HUES48 (cell line): ENCODE measurements at regions not wholly inside any gene's neighbourhood (a gene's known extent, or its start where the extent isn't known, plus 50 kb on each side); places are given as distances from the start of the nearest gene placed in this dataset.

Experiments
- H3K27ac ChIP-seq: one replicate; pipeline ENCODE4 v1.7.0; 2013; ENCODE audit warnings: low read depth, low read length, inconsistent platforms
- H3K27me3 ChIP-seq: 2 replicates; pipeline ENCODE4 v1.6.1; 2013; ENCODE audit warnings: mild to moderate bottlenecking, low read length; ENCODE audit not compliant: control insufficient read depth, insufficient read depth
- H3K36me3 ChIP-seq: 2 replicates; pipeline ENCODE4 v1.6.1; 2013; ENCODE audit warnings: low read length; ENCODE audit not compliant: control insufficient read depth, insufficient read depth
- H3K4me1 ChIP-seq: 2 replicates; pipeline ENCODE4 v1.6.1; 2013; ENCODE audit warnings: mild to moderate bottlenecking, low read length; ENCODE audit not compliant: control insufficient read depth, insufficient read depth
- H3K4me3 ChIP-seq: 2 replicates; pipeline ENCODE4 v1.5.1; 2013; ENCODE audit warnings: mild to moderate bottlenecking, low read depth, low read length
- H3K9ac ChIP-seq: 2 replicates; pipeline ENCODE4 v1.6.1; 2013; ENCODE audit warnings: mild to moderate bottlenecking, low read depth, low read length, moderate library complexity
- H3K9me3 ChIP-seq: 2 replicates; pipeline ENCODE4 v1.6.1; 2013; ENCODE audit warnings: low read length; ENCODE audit not compliant: control insufficient read depth, insufficient read depth

- Histone ChIP-seq H3K9me3 (no peaks in the 10 kb centered on the region), H3K27ac (no peak overlapping the region), H3K36me3 (no peaks in the 10 kb centered on the region), H3K9ac (no peak overlapping the region), H3K4me1 (no peaks in the 10 kb centered on the region), H3K4me3 (no peak overlapping the region), H3K27me3 (no peaks in the 10 kb centered on the region)
These were observed 807.5 kb upstream of the SLC10A2 start for GRCh38 chr13:103873725-103874124.

GRCh38 chr13:103866048-103866447 is 799.8 kb upstream of the SLC10A2 start:
- H3K4me1 ChIP-seq: peaks cover 5% of the 10 kb centered on the region
- H3K9me3 ChIP-seq: no peaks in the 10 kb centered on the region
- H3K27ac ChIP-seq: no peak overlapping the region
- H3K27me3 ChIP-seq: no peaks in the 10 kb centered on the region
- H3K4me3 ChIP-seq: no peak overlapping the region
- no peaks in the 10 kb centered on the region for H3K36me3 ChIP-seq
- no peak overlapping the region for H3K9ac ChIP-seq

DNA sequence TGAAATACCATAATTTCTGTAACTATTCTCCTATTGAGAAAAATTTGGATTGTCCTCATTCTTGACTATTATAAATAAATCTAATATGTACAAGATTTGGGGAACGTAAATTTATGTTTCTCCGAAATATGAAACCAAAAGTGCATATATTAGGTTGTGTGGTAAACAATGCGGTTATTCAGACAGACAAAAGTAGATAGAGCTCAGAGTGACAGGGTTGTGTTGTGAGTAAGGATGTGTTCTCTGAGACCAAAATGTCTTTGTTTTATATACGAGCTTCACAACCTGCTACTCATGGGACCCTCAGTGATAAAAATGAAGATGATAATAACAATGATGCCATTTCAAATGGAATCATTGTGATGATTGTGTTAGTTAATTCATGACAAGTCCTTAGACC is 796.3 kb upstream of the SLC10A2 start:
- Histone ChIP-seq H3K9me3 (no peaks in the 10 kb centered on the region), H3K27ac (no peak overlapping the region), H3K36me3 (no peaks in the 10 kb centered on the region), H3K9ac (no peak overlapping the region), H3K27me3 (no peaks in the 10 kb centered on the region), H3K4me3 (no peak overlapping the region), H3K4me1 (peaks cover 5% of the 10 kb centered on the region)

GRCh38 chr13:103859952-103860351 is 793.7 kb upstream of the SLC10A2 start:
- no peaks in the 10 kb centered on the region for H3K4me1 ChIP-seq
- H3K9ac ChIP-seq: no peak overlapping the region
- H3K27me3 ChIP-seq: no peaks in the 10 kb centered on the region
- no peak overlapping the region for H3K27ac ChIP-seq
- H3K4me3 ChIP-seq: no peak overlapping the region
- no peaks in the 10 kb centered on the region for H3K9me3 ChIP-seq
- no peaks in the 10 kb centered on the region for H3K36me3 ChIP-seq

- Histone ChIP-seq H3K4me3 (no peak overlapping the region), H3K27me3 (no peaks in the 10 kb centered on the region), H3K9me3 (no peaks in the 10 kb centered on the region), H3K9ac (no peak overlapping the region), H3K36me3 (no peaks in the 10 kb centered on the region), H3K4me1 (no peaks in the 10 kb centered on the region), H3K27ac (no peak overlapping the region)
These were observed 785.8 kb upstream of the SLC10A2 start for GRCh38 chr13:103852036-103852435.

GRCh38 chr13:103844471-103844870 is 778.3 kb upstream of the SLC10A2 start:
- Histone ChIP-seq H3K4me1 (no peaks in the 10 kb centered on the region), H3K9ac (no peak overlapping the region), H3K9me3 (no peaks in the 10 kb centered on the region), H3K27me3 (no peaks in the 10 kb centered on the region), H3K27ac (no peak overlapping the region), H3K36me3 (no peaks in the 10 kb centered on the region), H3K4me3 (no peak overlapping the region)

DNA sequence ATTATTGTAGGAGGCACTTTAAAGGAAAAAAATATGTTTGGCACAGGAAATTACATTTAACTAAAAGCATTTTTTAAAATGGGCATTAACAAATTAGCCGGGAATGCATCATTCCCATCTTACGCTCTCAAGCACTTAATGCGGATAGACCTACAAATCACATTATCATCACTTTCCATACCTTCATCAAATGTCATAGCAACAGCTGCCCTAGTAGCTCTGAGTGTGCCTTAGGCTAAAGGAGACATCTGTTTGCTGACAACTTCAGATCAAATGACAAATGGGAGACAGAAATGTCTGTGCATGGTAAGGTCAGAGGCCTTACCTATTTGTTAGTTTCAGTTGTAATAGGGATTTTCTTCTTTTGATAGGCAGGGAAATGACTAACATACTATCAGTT is 773.2 kb upstream of the SLC10A2 start:
- Histone ChIP-seq H3K27ac (no peak overlapping the region), H3K9me3 (no peaks in the 10 kb centered on the region), H3K9ac (no peak overlapping the region), H3K27me3 (no peaks in the 10 kb centered on the region), H3K4me1 (no peaks in the 10 kb centered on the region), H3K4me3 (no peak overlapping the region), H3K36me3 (no peaks in the 10 kb centered on the region)

DNA sequence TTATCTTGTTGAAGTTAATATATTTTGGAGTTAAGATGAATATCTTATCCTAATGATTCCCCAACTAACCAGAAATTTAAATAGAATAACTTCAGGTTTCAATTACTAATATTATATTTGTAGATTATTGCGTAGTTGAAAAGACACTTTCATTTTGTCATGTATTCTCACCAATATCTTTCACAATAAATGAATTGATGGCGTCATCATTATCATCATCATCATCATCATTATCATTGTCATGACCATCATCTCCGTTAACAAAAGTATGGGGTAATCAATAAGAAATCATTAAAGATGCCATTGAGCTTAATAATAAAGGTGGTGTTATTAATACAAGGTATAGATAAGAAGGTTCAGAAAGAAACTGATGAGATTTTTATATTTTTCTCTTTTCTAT is 768.8 kb upstream of the SLC10A2 start:
- H3K36me3 ChIP-seq: no peaks in the 10 kb centered on the region
- H3K27me3 ChIP-seq: no peaks in the 10 kb centered on the region
- H3K9ac ChIP-seq: no peak overlapping the region
- peaks cover 20% of the 10 kb centered on the region for H3K9me3 ChIP-seq
- no peaks in the 10 kb centered on the region for H3K4me1 ChIP-seq
- no peak overlapping the region for H3K4me3 ChIP-seq
- H3K27ac ChIP-seq: no peak overlapping the region

DNA sequence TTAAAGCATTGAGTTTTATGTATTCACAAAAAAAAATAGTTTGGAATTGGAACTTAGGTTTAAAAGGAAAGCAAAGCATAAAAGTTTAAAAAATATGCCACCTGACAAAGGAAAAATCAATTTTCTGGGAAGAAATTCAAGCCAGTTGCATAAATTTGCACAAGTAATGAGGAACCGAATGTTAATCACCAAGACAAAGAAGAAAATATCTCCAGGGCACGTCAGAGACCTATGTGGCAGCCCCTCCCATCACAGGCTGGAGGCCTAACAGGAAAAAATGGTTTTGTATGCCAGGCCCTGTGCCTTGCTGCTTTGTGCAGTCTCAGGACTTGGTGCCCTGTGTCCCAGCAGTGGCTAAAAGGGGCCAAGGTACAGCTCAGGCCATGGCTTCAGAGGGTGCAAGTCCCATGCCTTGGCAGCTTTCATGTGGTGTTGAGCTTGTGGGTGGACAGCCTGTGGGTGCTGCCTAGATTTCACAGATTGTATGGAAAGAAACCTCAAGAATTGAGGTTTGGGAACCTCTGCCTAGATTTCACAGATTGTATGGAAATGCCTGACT is 767.2 kb upstream of the SLC10A2 start:
- Histone ChIP-seq H3K4me3 (no peak overlapping the region), H3K27ac (no peak overlapping the region), H3K36me3 (no peaks in the 10 kb centered on the region), H3K9ac (no peak overlapping the region), H3K9me3 (peaks cover 20% of the 10 kb centered on the region), H3K4me1 (no peaks in the 10 kb centered on the region), H3K27me3 (no peaks in the 10 kb centered on the region)

DNA sequence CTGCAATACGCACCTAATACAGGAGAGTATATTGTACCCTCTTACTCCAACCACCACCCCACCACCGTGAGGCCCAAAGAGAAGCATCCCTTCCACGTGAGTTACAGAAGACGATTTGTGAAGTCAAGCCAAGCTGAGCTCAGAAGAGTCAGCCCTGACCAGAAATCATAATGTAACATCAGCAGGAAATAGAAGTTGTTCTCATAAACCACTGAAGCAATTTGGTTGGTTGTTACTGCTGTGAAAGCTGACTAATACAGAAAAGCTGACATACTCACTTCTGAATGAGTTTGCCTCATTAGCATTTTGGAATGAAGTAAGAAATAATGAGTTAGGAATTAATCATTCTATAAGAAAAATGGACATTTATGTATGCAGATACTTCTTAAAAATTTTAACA is 749.4 kb upstream of the SLC10A2 start:
- Histone ChIP-seq H3K9me3 (0 out of 2 replicates have a peak, but pooled peaks cover 3% of the 10 kb centered on the region), H3K9ac (no peak overlapping the region), H3K36me3 (no peaks in the 10 kb centered on the region)

DNA sequence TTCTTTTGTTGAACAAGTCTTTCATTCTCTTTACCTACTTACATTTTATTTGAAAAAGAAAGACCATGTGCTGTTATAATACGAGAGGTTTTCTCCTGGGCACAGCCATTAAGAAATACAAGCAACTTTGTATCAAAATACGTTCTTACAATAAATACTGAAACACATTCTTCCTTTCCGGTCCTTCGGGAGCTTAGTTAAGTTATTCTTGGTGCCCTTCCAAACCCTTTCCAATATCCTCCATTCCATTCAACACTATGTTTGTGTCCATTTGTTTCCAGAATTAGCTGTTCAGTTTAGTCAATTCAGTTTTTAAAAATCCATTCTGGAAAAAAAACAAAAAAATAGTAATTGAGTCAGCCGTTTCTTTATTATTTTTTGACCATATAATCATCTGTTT is 746.8 kb upstream of the SLC10A2 start:
- Histone ChIP-seq H3K9me3 (0 out of 2 replicates have a peak, but pooled peaks cover 3% of the 10 kb centered on the region), H3K27ac (no peak overlapping the region), H3K9ac (no peak overlapping the region), H3K4me1 (no peaks in the 10 kb centered on the region), H3K36me3 (no peaks in the 10 kb centered on the region), H3K4me3 (no peak overlapping the region), H3K27me3 (no peaks in the 10 kb centered on the region)

More for the DNA sequence above, 749.4 kb upstream of the SLC10A2 start:
- Histone ChIP-seq H3K27ac (no peak overlapping the region), H3K4me3 (no peak overlapping the region), H3K27me3 (no peaks in the 10 kb centered on the region), H3K4me1 (no peaks in the 10 kb centered on the region)

DNA sequence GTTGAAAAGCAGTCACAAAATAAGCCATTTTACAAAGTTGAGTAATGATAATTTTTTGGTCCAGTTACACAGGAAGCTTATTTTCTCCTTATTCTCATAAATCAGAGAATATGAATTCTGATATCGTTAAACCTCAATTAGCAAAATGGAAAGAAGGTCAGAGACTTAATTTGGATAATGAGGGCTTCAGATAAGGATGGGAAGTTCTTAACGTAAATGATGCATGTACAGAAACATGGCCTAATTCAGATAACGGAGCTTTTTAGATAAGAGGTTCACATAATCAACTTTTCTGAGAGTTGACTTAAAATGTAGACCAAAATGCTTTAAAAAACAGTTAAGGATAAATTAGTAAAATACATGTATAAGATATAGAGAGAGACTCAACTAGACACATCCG is 746.3 kb upstream of the SLC10A2 start:
- 0 out of 2 replicates have a peak, but pooled peaks cover 3% of the 10 kb centered on the region for H3K9me3 ChIP-seq
- H3K36me3 ChIP-seq: no peaks in the 10 kb centered on the region
- H3K4me1 ChIP-seq: no peaks in the 10 kb centered on the region
- H3K9ac ChIP-seq: no peak overlapping the region
- no peak overlapping the region for H3K4me3 ChIP-seq
- no peak overlapping the region for H3K27ac ChIP-seq
- H3K27me3 ChIP-seq: no peaks in the 10 kb centered on the region
